ENCODE measurements at regions not wholly inside any gene's neighbourhood (a gene's known extent, or its start where the extent isn't known, plus 50 kb on each side); places are given as distances from the start of the nearest gene placed in this dataset.

- Mint-ChIP-seq H3K9me3 (no peaks in the 10 kb centered on the region), H3K27ac (no peak overlapping the region), H3K27me3 (ENCODE audit: low read depth) (no peaks in the 10 kb centered on the region), H3K36me3 (ENCODE audit: low read depth) (no peaks in the 10 kb centered on the region), H3K4me3 (no peak overlapping the region), H3K4me1 (peaks cover 4% of the 10 kb centered on the region)
- no peak for TF ChIP-seq CTCF (IDR thresholded peaks at IDR 0.05; ENCODE audit: unreplicated experiment in 3 of 3)
Observed at GRCh38 chr4:31408121-31408520, 688.0 kb downstream of the PCDH7 start.

- Mint-ChIP-seq H3K4me3 (no peak overlapping the region), H3K27me3 (ENCODE audit: low read depth) (no peaks in the 10 kb centered on the region)
Observed at GRCh38 chr4:31411565-31411964, 691.4 kb downstream of the PCDH7 start.

GRCh38 chr4:31415629-31416028 lies 695.5 kb downstream of the PCDH7 start:
- no peaks in the 10 kb centered on the region for H3K27me3 Mint-ChIP-seq (ENCODE audit: low read depth)
- TF ChIP-seq CTCF (IDR thresholded peaks at IDR 0.05; ENCODE audit: unreplicated experiment in 3 of 3): no peak
- H3K4me3 Mint-ChIP-seq: no peak overlapping the region
- no peaks in the 10 kb centered on the region for H3K36me3 Mint-ChIP-seq (ENCODE audit: low read depth)
- peaks cover 21% of the 10 kb centered on the region for H3K4me1 Mint-ChIP-seq
- H3K27ac Mint-ChIP-seq: no peak overlapping the region
- H3K9me3 Mint-ChIP-seq: no peaks in the 10 kb centered on the region

More at GRCh38 chr4:31411565-31411964, 691.4 kb downstream of the PCDH7 start:
- Mint-ChIP-seq H3K36me3 (ENCODE audit: low read depth) (no peaks in the 10 kb centered on the region), H3K9me3 (no peaks in the 10 kb centered on the region), H3K4me1 (peaks cover 10% of the 10 kb centered on the region), H3K27ac (no peak overlapping the region)
- no peak for TF ChIP-seq CTCF (IDR thresholded peaks at IDR 0.05; ENCODE audit: unreplicated experiment in 3 of 3)

GRCh38 chr4:31416498-31416897 lies 696.3 kb downstream of the PCDH7 start:
- Mint-ChIP-seq H3K9me3 (no peaks in the 10 kb centered on the region), H3K27me3 (ENCODE audit: low read depth) (no peaks in the 10 kb centered on the region), H3K36me3 (ENCODE audit: low read depth) (no peaks in the 10 kb centered on the region), H3K27ac (peak overlapping the region; percentile 32 to 70 (median 41)), H3K4me1 (peaks cover 16% of the 10 kb centered on the region), H3K4me3 (no peak overlapping the region)
- TF ChIP-seq CTCF (IDR thresholded peaks at IDR 0.05; ENCODE audit: unreplicated experiment in 3 of 3): no peak

- no peak for TF ChIP-seq CTCF (IDR thresholded peaks at IDR 0.05; ENCODE audit: unreplicated experiment in 3 of 3)
- no peaks in the 10 kb centered on the region for H3K9me3 Mint-ChIP-seq
- peak overlapping the region; percentile 41 to 70 (median 54) for H3K27ac Mint-ChIP-seq
- no peaks in the 10 kb centered on the region for H3K27me3 Mint-ChIP-seq (ENCODE audit: low read depth)
- no peaks in the 10 kb centered on the region for H3K36me3 Mint-ChIP-seq (ENCODE audit: low read depth)
- peaks cover 16% of the 10 kb centered on the region for H3K4me1 Mint-ChIP-seq
- H3K4me3 Mint-ChIP-seq: no peak overlapping the region
Observed at GRCh38 chr4:31417040-31417439, 696.9 kb downstream of the PCDH7 start.

- no peaks in the 10 kb centered on the region for H3K9me3 Mint-ChIP-seq
- no peaks in the 10 kb centered on the region for H3K27me3 Mint-ChIP-seq (ENCODE audit: low read depth)
- H3K4me3 Mint-ChIP-seq: no peak overlapping the region
- no peaks in the 10 kb centered on the region for H3K36me3 Mint-ChIP-seq (ENCODE audit: low read depth)
- no peak for TF ChIP-seq CTCF (IDR thresholded peaks at IDR 0.05; ENCODE audit: unreplicated experiment in 3 of 3)
- peaks cover 6% of the 10 kb centered on the region for H3K4me1 Mint-ChIP-seq
- H3K27ac Mint-ChIP-seq: no peak overlapping the region
Observed at GRCh38 chr4:31422006-31422405, 701.8 kb downstream of the PCDH7 start.

All from nephron (organoid).